HCT116 (cell line): ENCODE measurements at regions not wholly inside any gene's neighbourhood (a gene's known extent, or its start where the extent isn't known, plus 50 kb on each side); places are given as distances from the start of the nearest gene placed in this dataset.

Experiments
- ATAC-seq: fragments of 200-7000 bp; cut with Tn5 transposase; 2 replicates; pipeline ENCODE4 v1.9.1; 2020; ENCODE audit warnings: mild to moderate bottlenecking, moderate library complexity
- BruUV-seq: library from RNA; stranded (reverse); fragments of 400-500 nt; replicated peaks from 2 replicates; lab custom pipeline; 2021; lab: Mats Ljungman, UMichigan
- CTCF ChIA-PET: fragments of 300-600 bp; sonication (Branson Sonifier 250); formaldehyde crosslinking; loops from one replicate; lab custom pipeline; 2021; ENCODE audit warnings: antibody characterized with exemption; lab: Charles Lee
- POLR2A ChIA-PET: fragments of 300-600, 350-600 bp; sonication (Branson Sonifier 250); formaldehyde crosslinking; loops from one replicate; lab custom pipeline; 2021; ENCODE audit warnings: antibody characterized with exemption; lab: Charles Lee
- RAD21 ChIA-PET, 2 experiments: fragments of 300-600 bp; sonication (Branson Sonifier 250); formaldehyde crosslinking; loops; one replicate each; lab custom pipeline; 2023; ENCODE audit warnings: low total read pairs in 2 of 2; ENCODE audit not compliant: uncharacterized antibody in 2 of 2, unreplicated experiment in 2 of 2, low non-redundant PET in 1 of 2; lab: Charles Lee
- DNase-seq: peaks from one replicate; pipeline ENCODE4 v3.0.0-alpha.2; 2010; ENCODE audit warnings: low read depth, low spot score
- H2AFZ ChIP-seq: fragments of 200-600 bp; shearing (Covaris generic), sonication (generic); 2 replicates; pipeline ENCODE4 v1.6.1; 2017; ENCODE audit warnings: low read depth, mixed run types, mixed read lengths, antibody characterized with exemption, low read length; ENCODE audit not compliant: poor library complexity, severe bottlenecking
- H3K27ac ChIP-seq: 2 replicates; pipeline ENCODE4 v1.5.1; 2012; ENCODE audit warnings: low read depth, low read length
- H3K27me3 ChIP-seq: fragments of 200-600 bp; sonication (generic); 2 replicates; pipeline ENCODE4 v1.6.1; 2016; ENCODE audit warnings: mixed run types, low read length, mixed read lengths; ENCODE audit not compliant: insufficient read depth
- H3K36me3 ChIP-seq, 2 experiments: fragments of 200-500 bp in 1 of 2; fragments of 200-600 bp in 1 of 2; sonication (Bioruptor generic) in 1 of 2; sonication (generic) in 1 of 2; 2 replicates each; pipeline versions ENCODE4 v1.5.1 to v1.6.1; 2014 to 2016; ENCODE audit warnings: low read length in 2 of 2, inconsistent platforms in 1 of 2, mixed read lengths in 1 of 2, mixed run types in 1 of 2; ENCODE audit not compliant: insufficient read depth in 2 of 2, control insufficient read depth in 1 of 2
- H3K4me1 ChIP-seq, 2 experiments: fragments of 200-600 bp in 1 of 2; sonication (generic) in 1 of 2; 2 replicates each; pipeline versions ENCODE4 v1.5.1 to v1.6.1; 2012 to 2017; ENCODE audit warnings: low read length in 2 of 2, inconsistent platforms in 1 of 2, mild to moderate bottlenecking in 1 of 2, mixed read lengths in 1 of 2, mixed run types in 1 of 2, moderate library complexity in 1 of 2; ENCODE audit not compliant: insufficient read depth in 2 of 2, control insufficient read depth in 1 of 2
- H3K4me2 ChIP-seq: fragments of 200-600 bp; sonication (generic); 2 replicates; pipeline ENCODE4 v1.6.1; 2017; ENCODE audit warnings: mixed run types, low read length, mixed read lengths
- H3K4me3 ChIP-seq, 2 experiments: fragments of 200-600 bp in 1 of 2; sonication (generic) in 1 of 2; replicated peaks in 1 of 2; 2 replicates each; pipeline ENCODE4 v1.5.1; 2011 to 2016; ENCODE audit warnings: low read length in 2 of 2, control low read depth in 1 of 2, low read depth in 1 of 2, mild to moderate bottlenecking in 1 of 2, mixed read lengths in 1 of 2, mixed run types in 1 of 2
- H3K79me2 ChIP-seq: fragments of 200-600 bp; sonication (generic); 2 replicates; pipeline ENCODE4 v1.6.1; 2017; ENCODE audit warnings: mild to moderate bottlenecking, mixed run types, low read length, moderate library complexity, mixed read lengths; ENCODE audit not compliant: insufficient read depth
- H3K9ac ChIP-seq: fragments of 200-600 bp; sonication (generic); 2 replicates; pipeline ENCODE4 v1.6.1; 2016; ENCODE audit warnings: low read length, mixed read lengths
- H3K9me2 ChIP-seq: fragments of 200-600 bp; sonication (generic), shearing (Covaris generic); 2 replicates; pipeline ENCODE4 v1.6.1; 2017; ENCODE audit warnings: mixed run types, mild to moderate bottlenecking, moderate library complexity; ENCODE audit not compliant: insufficient read depth
- H3K9me3 ChIP-seq, 2 experiments: fragments of 200-500 bp in 1 of 2; fragments of 200-600 bp in 1 of 2; sonication (Bioruptor generic) in 1 of 2; sonication (generic) in 1 of 2; 2 replicates each; pipeline ENCODE4 v1.6.1; 2014 to 2017; ENCODE audit warnings: low read length in 2 of 2, mixed read lengths in 2 of 2, inconsistent platforms in 1 of 2, low read depth in 1 of 2, mild to moderate bottlenecking in 1 of 2, mixed run types in 1 of 2, moderate library complexity in 1 of 2; ENCODE audit not compliant: control insufficient read depth in 1 of 2, insufficient read depth in 1 of 2
- H4K20me1 ChIP-seq: fragments of 200-600 bp; sonication (generic), shearing (Covaris generic); 2 replicates; pipeline ENCODE4 v1.6.1; 2017; ENCODE audit warnings: mixed run types, mild to moderate bottlenecking, moderate library complexity; ENCODE audit not compliant: insufficient read depth
- CBX3 ChIP-seq: IDR thresholded peaks from 2 replicates; pipeline ENCODE4 v1.6.1; 2012; ENCODE audit warnings: low read depth
- CEBPB ChIP-seq: IDR thresholded peaks from 2 replicates; pipeline ENCODE4 v1.6.1; 2012; ENCODE audit warnings: low read depth
- CTCF ChIP-seq, 3 experiments: fragments of 200-600 bp in 1 of 3; sonication (generic) in 1 of 3; IDR thresholded peaks in 2 of 3; conservative IDR thresholded peaks in 1 of 3; 2 replicates each; pipeline ENCODE4 v1.5.1; 2012 to 2017; ENCODE audit warnings: low read depth in 2 of 3, low read length in 2 of 3, antibody characterized with exemption in 1 of 3, borderline replicate concordance in 1 of 3, control low read depth in 1 of 3, mild to moderate bottlenecking in 1 of 3, mixed read lengths in 1 of 3, mixed run types in 1 of 3, moderate library complexity in 1 of 3; ENCODE audit not compliant: insufficient read depth in 1 of 3
- ELF1 ChIP-seq: IDR thresholded peaks from 2 replicates; pipeline ENCODE4 v1.6.1; 2012; ENCODE audit warnings: low read depth, borderline replicate concordance
- EZH2 ChIP-seq: fragments of 200-600 bp; sonication (generic); IDR thresholded peaks from 2 replicates; pipeline ENCODE4 v1.6.1; 2017; ENCODE audit warnings: antibody characterized with exemption, mixed run types
- EZH2phosphoT487 ChIP-seq: fragments of 200-600 bp; IDR thresholded peaks from 2 replicates; pipeline ENCODE4 v1.6.1; 2018; ENCODE audit warnings: antibody characterized with exemption, borderline replicate concordance
- FOSL1 ChIP-seq: IDR thresholded peaks from 2 replicates; pipeline ENCODE4 v1.6.1; 2012; ENCODE audit warnings: low read depth
- JUND ChIP-seq: IDR thresholded peaks from 2 replicates; pipeline ENCODE4 v1.6.1; 2012
- MAX ChIP-seq: IDR thresholded peaks from 2 replicates; pipeline ENCODE4 v1.6.1; 2012
- POLR2AphosphoS5 ChIP-seq: IDR thresholded peaks from 2 replicates; pipeline ENCODE4 v1.6.1; 2011; ENCODE audit warnings: mild to moderate bottlenecking, low read depth, low read length, moderate library complexity
- SP1 ChIP-seq: IDR thresholded peaks from 2 replicates; pipeline ENCODE4 v1.6.1; 2012; ENCODE audit warnings: low read depth
- SRF ChIP-seq: IDR thresholded peaks from 2 replicates; pipeline ENCODE4 v1.6.1; 2012; ENCODE audit warnings: low read depth
- TCF7L2 ChIP-seq: IDR thresholded peaks from 2 replicates; pipeline ENCODE4 v1.7.0; 2011; ENCODE audit warnings: borderline replicate concordance, inconsistent platforms; ENCODE audit not compliant: insufficient read depth, insufficient read length; ENCODE audit errors: extremely low read depth
- ZNF274 ChIP-seq: fragments of 200-500 bp; sonication (Bioruptor generic); IDR thresholded peaks from 2 replicates; pipeline ENCODE4 v1.6.1; 2014; ENCODE audit warnings: mild to moderate bottlenecking, low read depth, low read length, inconsistent platforms
- intact Hi-C: fragments of 100-400 bp; cut with micrococcal nuclease; formaldehyde crosslinking; loops from 2 replicates; pipeline ENCODE4 v1.10.0; 2022
- TF ChIP-seq, protein P1 (sequence below): IDR thresholded peaks from 2 replicates; pipeline ENCODE4 v1.6.1; 2011; ENCODE audit warnings: mild to moderate bottlenecking, low read length, moderate library complexity; ENCODE audit not compliant: insufficient replicate concordance; ENCODE audit errors: extremely low read depth

DNA sequence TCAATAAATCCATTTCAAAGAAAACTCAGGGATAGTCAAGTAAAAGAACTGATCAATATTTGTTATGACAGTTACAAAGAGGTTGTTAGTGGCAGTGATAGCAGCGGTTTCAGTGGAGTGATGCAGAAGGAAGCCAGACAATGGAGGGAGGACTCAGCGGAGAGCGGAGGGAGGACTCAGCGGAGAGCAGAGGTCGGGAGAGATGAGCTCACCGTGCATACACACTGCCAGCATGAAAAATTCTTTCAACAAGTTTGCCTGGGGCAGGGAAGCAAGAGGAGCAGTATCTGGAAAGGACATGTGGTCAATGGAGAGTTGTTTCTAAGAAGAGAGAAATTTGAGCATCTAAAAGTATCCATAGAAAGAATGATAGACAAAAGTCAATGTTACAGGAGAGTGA is 60.9 kb upstream of the BCL11A start:
- no peak overlapping the region for H3K4me3 ChIP-seq
- POLR2A ChIA-PET, result no interaction called here
- no peak overlapping the region for H3K27ac ChIP-seq
- no peaks in the 10 kb centered on the region for H4K20me1 ChIP-seq
- intact Hi-C loops, result no loop called here
- ATAC-seq (no peak), DNase-seq (no peak)
- no peaks in the 10 kb centered on the region for H3K36me3 ChIP-seq
- H3K4me2 ChIP-seq, result no peak overlapping the region
- RAD21 ChIA-PET, result no interaction called here
- H3K9me3 ChIP-seq, result no peaks in the 10 kb centered on the region
- no TSS peak for BruUV-seq
- no peak for TF ChIP-seq JUND
- TF ChIP-seq ZNF274, result no peak
- TF ChIP-seq POLR2AphosphoS5, result no peak
- no peak for TF ChIP-seq CBX3
- no peak for TF ChIP-seq SP1
- no peak for TF ChIP-seq SRF
- TF ChIP-seq CTCF (IDR thresholded peaks at IDR 0.05 in 2 of 3, conservative IDR thresholded peaks at IDR 0.05 in 1 of 3; ENCODE audit: borderline replicate concordance in 1 of 3, insufficient read depth in 1 of 3, low read depth in 2 of 3, low read length in 2 of 3), result no peak
- TF ChIP-seq, all 23 proteins: peak for 0
- no peaks in the 10 kb centered on the region for H3K9me2 ChIP-seq
- H3K9ac ChIP-seq, result no peak overlapping the region
- CTCF ChIA-PET, result no interaction called here
- H3K27me3 ChIP-seq, result peaks cover 6% of the 10 kb centered on the region; the same call in 1 of the 2 replicates
- no peaks in the 10 kb centered on the region for H3K4me1 ChIP-seq
- H2AFZ ChIP-seq, result no peak overlapping the region
- H3K79me2 ChIP-seq, result no peaks in the 10 kb centered on the region

DNA sequence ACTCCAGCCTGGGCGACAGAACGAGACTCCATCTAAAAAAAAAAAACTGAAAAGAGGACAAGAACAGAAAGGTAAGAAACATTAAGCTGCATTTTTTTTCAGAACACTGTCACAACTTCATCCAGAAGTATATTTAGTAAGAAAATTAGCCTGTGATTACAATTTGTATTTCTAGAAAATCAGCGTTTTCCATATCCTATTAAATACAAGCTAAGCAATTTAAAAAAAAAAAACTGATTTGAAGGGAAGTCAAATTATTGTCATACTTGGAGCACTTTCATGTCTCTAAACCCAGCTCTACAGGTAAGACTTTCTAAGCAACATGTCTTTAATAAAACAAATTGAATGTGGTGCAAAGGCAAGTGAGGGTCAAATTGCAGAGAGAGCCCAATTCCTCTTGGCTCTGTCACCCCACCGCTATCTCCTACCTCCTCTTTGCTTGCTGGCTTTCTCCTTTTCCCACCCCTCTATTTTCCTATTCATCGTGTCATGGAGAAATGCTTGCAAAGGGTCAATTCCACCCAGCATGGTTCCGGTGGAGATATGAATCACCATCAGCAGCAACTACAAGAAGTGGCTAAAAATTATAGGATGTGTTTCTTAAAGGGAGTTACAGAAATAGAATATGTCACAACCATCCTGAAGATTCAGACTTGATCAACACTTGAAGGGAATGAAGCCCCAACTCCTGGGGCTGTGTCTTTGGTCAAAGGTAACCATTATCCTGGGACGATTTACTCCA is 68.4 kb upstream of the BCL11A start:
- no peak overlapping the region for H3K9ac ChIP-seq
- H3K4me2 ChIP-seq, result no peak overlapping the region
- peaks cover 31% of the 10 kb centered on the region for H3K27me3 ChIP-seq
- DNase-seq (no peak), ATAC-seq (no peak)
- H3K4me1 ChIP-seq, result no peaks in the 10 kb centered on the region
- POLR2A ChIA-PET, result no interaction called here
- H4K20me1 ChIP-seq, result no peaks in the 10 kb centered on the region
- H3K9me2 ChIP-seq, result no peaks in the 10 kb centered on the region
- CTCF ChIA-PET, result no interaction called here
- intact Hi-C loops, result no loop called here
- RAD21 ChIA-PET, result no interaction called here
- H3K9me3 ChIP-seq, result no peaks in the 10 kb centered on the region
- no peak overlapping the region for H2AFZ ChIP-seq
- no TSS peak for BruUV-seq
- H3K79me2 ChIP-seq, result no peaks in the 10 kb centered on the region
- H3K27ac ChIP-seq, result no peak overlapping the region
- H3K36me3 ChIP-seq, result no peaks in the 10 kb centered on the region
- H3K4me3 ChIP-seq, result no peak overlapping the region
- no peak for TF ChIP-seq ELF1
- no peak for TF ChIP-seq CEBPB
- TF ChIP-seq, protein P1, sequence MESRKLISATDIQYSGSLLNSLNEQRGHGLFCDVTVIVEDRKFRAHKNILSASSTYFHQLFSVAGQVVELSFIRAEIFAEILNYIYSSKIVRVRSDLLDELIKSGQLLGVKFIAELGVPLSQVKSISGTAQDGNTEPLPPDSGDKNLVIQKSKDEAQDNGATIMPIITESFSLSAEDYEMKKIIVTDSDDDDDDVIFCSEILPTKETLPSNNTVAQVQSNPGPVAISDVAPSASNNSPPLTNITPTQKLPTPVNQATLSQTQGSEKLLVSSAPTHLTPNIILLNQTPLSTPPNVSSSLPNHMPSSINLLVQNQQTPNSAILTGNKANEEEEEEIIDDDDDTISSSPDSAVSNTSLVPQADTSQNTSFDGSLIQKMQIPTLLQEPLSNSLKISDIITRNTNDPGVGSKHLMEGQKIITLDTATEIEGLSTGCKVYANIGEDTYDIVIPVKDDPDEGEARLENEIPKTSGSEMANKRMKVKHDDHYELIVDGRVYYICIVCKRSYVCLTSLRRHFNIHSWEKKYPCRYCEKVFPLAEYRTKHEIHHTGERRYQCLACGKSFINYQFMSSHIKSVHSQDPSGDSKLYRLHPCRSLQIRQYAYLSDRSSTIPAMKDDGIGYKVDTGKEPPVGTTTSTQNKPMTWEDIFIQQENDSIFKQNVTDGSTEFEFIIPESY, result no peak
- no peak for TF ChIP-seq EZH2phosphoT487
- TF ChIP-seq EZH2, result no peak
- TF ChIP-seq FOSL1, result no peak
- no peak for TF ChIP-seq ZNF274
- no peak for TF ChIP-seq CBX3
- TF ChIP-seq TCF7L2, result no peak
- TF ChIP-seq MAX, result no peak
- no peak for TF ChIP-seq SRF
